ENCODE measurements at regions not wholly inside any gene's neighbourhood (a gene's known extent, or its start where the extent isn't known, plus 50 kb on each side); places are given as distances from the start of the nearest gene placed in this dataset.
"Not testable (repeated sequence)": the region's sequence is repeated elsewhere in the genome, so short reads cannot be mapped to it uniquely, and the experiment has no call there.

DNA sequence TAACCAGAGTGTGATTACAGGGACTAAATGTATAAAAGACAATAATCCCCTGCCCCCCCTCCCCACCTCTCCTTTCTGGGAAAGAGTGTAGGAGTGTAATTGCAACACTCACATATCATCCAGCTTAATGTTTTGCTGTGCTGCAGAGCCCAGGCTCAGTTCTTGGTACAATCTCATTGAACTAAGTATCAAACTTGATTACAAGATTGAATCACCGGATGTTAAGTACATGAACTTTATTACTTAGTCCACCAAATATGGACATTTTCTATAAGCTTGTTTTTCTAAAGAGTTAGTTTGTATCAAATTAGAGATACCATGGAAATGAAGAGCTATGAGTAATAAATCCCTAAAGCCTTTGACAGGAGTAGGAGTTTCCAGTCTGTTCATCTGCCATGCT is 559.1 kb downstream of the ZNF674 start:
- Histone ChIP-seq H4K20me1 (ENCODE audit: insufficient read depth, low read length) (no peaks in the 10 kb centered on the region), H3K79me2 (ENCODE audit: insufficient read depth, low read length) (no peaks in the 10 kb centered on the region), H3K4me3 (replicated peaks in 1 of 3; ENCODE audit: low read depth in 2 of 3, low read length in 3 of 3) (no peak overlapping the region), H3K27ac (ENCODE audit: low read depth in 1 of 2, low read length in 2 of 2) (no peak overlapping the region), H3K27me3 (ENCODE audit: control insufficient read depth in 2 of 2, insufficient read depth in 2 of 2, low read length in 2 of 2) (no peaks in the 10 kb centered on the region), H3K36me3 (replicated peaks in 1 of 2; ENCODE audit: control insufficient read depth in 1 of 2, insufficient read depth in 2 of 2, low read length in 2 of 2) (no peaks in the 10 kb centered on the region), H3K4me1 (ENCODE audit: control insufficient read depth in 1 of 2, insufficient read depth in 2 of 2, low read length in 2 of 2) (no peaks in the 10 kb centered on the region), H3K4me2 (replicated peaks; ENCODE audit: extremely low read depth, low read length, poor library complexity, severe bottlenecking) (no peak overlapping the region), H3K9me3 (replicated peaks in 1 of 2; ENCODE audit: control insufficient read depth in 1 of 2, insufficient read depth in 1 of 2, low read length in 2 of 2) (peaks cover 8 to 10% of the 10 kb centered on the region in 2 donors), H2AFZ (ENCODE audit: insufficient read depth, low read depth, low read length, poor library complexity, severe bottlenecking) (no peak overlapping the region), H3K9ac (ENCODE audit: insufficient read depth, low read length, poor library complexity, severe bottlenecking) (no peak overlapping the region)
- H3K27me3 Mint-ChIP-seq (ENCODE audit: low read depth in 3 of 3): peaks cover 0 to 15% (median 0%) of the 10 kb centered on the region in 3 donors
- intact Hi-C loops (cut with micrococcal nuclease): no loop called here
- H3K4me3 Mint-ChIP-seq: no peak overlapping the region
- TF ChIP-seq, protein P1, sequence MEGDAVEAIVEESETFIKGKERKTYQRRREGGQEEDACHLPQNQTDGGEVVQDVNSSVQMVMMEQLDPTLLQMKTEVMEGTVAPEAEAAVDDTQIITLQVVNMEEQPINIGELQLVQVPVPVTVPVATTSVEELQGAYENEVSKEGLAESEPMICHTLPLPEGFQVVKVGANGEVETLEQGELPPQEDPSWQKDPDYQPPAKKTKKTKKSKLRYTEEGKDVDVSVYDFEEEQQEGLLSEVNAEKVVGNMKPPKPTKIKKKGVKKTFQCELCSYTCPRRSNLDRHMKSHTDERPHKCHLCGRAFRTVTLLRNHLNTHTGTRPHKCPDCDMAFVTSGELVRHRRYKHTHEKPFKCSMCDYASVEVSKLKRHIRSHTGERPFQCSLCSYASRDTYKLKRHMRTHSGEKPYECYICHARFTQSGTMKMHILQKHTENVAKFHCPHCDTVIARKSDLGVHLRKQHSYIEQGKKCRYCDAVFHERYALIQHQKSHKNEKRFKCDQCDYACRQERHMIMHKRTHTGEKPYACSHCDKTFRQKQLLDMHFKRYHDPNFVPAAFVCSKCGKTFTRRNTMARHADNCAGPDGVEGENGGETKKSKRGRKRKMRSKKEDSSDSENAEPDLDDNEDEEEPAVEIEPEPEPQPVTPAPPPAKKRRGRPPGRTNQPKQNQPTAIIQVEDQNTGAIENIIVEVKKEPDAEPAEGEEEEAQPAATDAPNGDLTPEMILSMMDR (IDR thresholded peaks at IDR 0.05): no peak
- no CpG with 5 or more reads among the region's 1 CpG for WGBS (ENCODE audit: insufficient coverage)
- H3K27ac Mint-ChIP-seq: no peak overlapping the region
- peaks cover 0 to 9% (median 3%) of the 10 kb centered on the region in 7 donors for H3K9me3 Mint-ChIP-seq
- H3K4me1 Mint-ChIP-seq: no peaks in the 10 kb centered on the region
- DNase-seq: no peak
- H3K36me3 Mint-ChIP-seq: no peaks in the 10 kb centered on the region

DNA sequence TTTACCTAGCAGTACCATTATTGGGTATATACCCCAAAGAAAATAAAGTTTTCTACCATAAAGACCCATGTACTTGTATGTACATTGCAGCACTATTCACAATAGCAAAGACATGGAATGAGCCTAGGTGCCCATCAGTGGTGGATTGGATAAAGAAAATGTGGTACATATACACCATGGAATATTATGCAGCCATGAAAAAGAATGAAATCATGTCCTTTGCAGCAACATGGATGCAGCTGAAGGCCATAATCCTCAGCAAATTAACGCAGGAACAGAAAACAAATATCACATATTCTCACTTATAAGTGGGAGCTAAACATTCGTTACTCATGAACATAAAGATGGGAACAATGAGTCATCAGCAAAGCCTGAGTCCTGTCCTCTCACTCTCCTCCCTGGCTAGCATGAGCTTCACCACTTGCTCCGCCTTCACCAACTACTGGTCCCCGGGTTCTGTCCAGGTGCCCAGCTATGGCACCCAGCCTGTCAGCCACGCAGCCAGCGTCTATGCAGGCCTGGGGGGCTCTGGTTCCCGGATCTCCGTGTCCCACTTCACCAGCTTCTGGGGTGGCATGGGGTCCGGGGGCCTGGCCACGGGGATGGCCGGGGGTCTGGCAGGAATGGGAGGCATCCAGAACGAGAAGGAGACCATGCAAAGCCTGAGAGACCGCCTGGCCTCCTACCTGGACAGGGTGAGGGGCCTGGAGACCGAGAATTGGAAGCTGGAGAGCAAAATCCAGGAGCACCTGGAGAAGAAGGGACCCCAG is 562.1 kb downstream of the ZNF674 start:
- H2AFZ ChIP-seq (ENCODE audit: insufficient read depth, low read depth, low read length, poor library complexity, severe bottlenecking); H3K79me2 ChIP-seq (ENCODE audit: insufficient read depth, low read length); DNase-seq; H4K20me1 ChIP-seq (ENCODE audit: insufficient read depth, low read length); H3K27ac ChIP-seq (ENCODE audit: low read depth in 1 of 2, low read length in 2 of 2); H3K36me3 Mint-ChIP-seq; H3K36me3 ChIP-seq (replicated peaks in 1 of 2; ENCODE audit: control insufficient read depth in 1 of 2, insufficient read depth in 2 of 2, low read length in 2 of 2); H3K9ac ChIP-seq (ENCODE audit: insufficient read depth, low read length, poor library complexity, severe bottlenecking); H3K9me3 Mint-ChIP-seq; intact Hi-C loops (cut with micrococcal nuclease); H3K4me3 Mint-ChIP-seq; H3K4me1 Mint-ChIP-seq; H3K4me3 ChIP-seq (replicated peaks in 1 of 3; ENCODE audit: low read depth in 2 of 3, low read length in 3 of 3); H3K9me3 ChIP-seq (replicated peaks in 1 of 2; ENCODE audit: control insufficient read depth in 1 of 2, insufficient read depth in 1 of 2, low read length in 2 of 2); H3K4me1 ChIP-seq (ENCODE audit: control insufficient read depth in 1 of 2, insufficient read depth in 2 of 2, low read length in 2 of 2); H3K27me3 ChIP-seq (ENCODE audit: control insufficient read depth in 2 of 2, insufficient read depth in 2 of 2, low read length in 2 of 2); H3K4me2 ChIP-seq (replicated peaks; ENCODE audit: extremely low read depth, low read length, poor library complexity, severe bottlenecking); H3K27ac Mint-ChIP-seq: not testable (repeated sequence)
- peaks cover 0 to 19% (median 0%) of the 10 kb centered on the region in 3 donors for H3K27me3 Mint-ChIP-seq (ENCODE audit: low read depth in 3 of 3)
- WGBS (ENCODE audit: insufficient coverage): 98% methylated on average over 6 of the region's 14 CpGs
